HepG2 (cell line): ENCODE measurements at regions not wholly inside any gene's neighbourhood (a gene's known extent, or its start where the extent isn't known, plus 50 kb on each side); places are given as distances from the start of the nearest gene placed in this dataset.

Experiments
- ATAC-seq: fragments of 200-7000 bp; cut with Tn5 transposase; 3 replicates; pipeline ENCODE4 v1.9.1; 2020; ENCODE audit warnings: mild to moderate bottlenecking, moderate library complexity
- BruUV-seq: library from RNA; stranded (reverse); fragments of 400-500 nt; replicated peaks from 2 replicates; lab custom pipeline; 2021; lab: Mats Ljungman, UMichigan
- CTCF ChIA-PET: fragments of 300-600 bp; formaldehyde crosslinking; extraction: SDS; loops from one replicate; lab custom pipeline; 2021; ENCODE audit warnings: low total read pairs, inconsistent platforms, low intra/inter-chr PET ratio; lab: Yijun Ruan, JAX
- POLR2A ChIA-PET: fragments of 350-600 bp; sonication (Branson Sonifier 250); formaldehyde crosslinking; loops from one replicate; lab custom pipeline; 2020; ENCODE audit warnings: antibody characterized with exemption, inconsistent platforms; lab: Yijun Ruan, JAX
- DNase-seq: peaks from one replicate; pipeline ENCODE4 v3.0.0-alpha.2; 2015; ENCODE audit warnings: low spot score
- FAIRE-seq: peaks from 3 replicates; lab custom pipeline; 2011; peaks lifted over from hg19 to GRCh38; lab: Jason Lieb, UNC
- H2AFZ ChIP-seq: one replicate; pipeline ENCODE4 v1.6.1; 2011; ENCODE audit warnings: low read length, inconsistent platforms
- H3K27ac ChIP-seq: fragments of 300-600 bp; 3 replicates; pipeline ENCODE4 v1.8.0; 2011; ENCODE audit warnings: mixed run types, mild to moderate bottlenecking, mixed read lengths, low read length, inconsistent platforms; ENCODE audit not compliant: insufficient read depth; ENCODE audit errors: extremely low read length
- H3K27me3 ChIP-seq, 2 experiments: fragments of 200-600 bp in 1 of 2; 2 replicates in 1 of 2; 3 replicates in 1 of 2; pipeline versions ENCODE4 v1.6.0 to v1.8.0; 2011; ENCODE audit warnings: low read length in 2 of 2, mild to moderate bottlenecking in 2 of 2, moderate library complexity in 2 of 2, inconsistent platforms in 1 of 2; ENCODE audit not compliant: insufficient read depth in 2 of 2, control insufficient read depth in 1 of 2
- H3K36me3 ChIP-seq, 2 experiments: fragments of 200-600 bp in 1 of 2; replicated peaks in 1 of 2; 2 replicates in 1 of 2; 3 replicates in 1 of 2; pipeline versions ENCODE4 v1.5.1 to v1.8.0; 2011; ENCODE audit warnings: low read length in 2 of 2, inconsistent platforms in 1 of 2; ENCODE audit not compliant: insufficient read depth in 2 of 2, control insufficient read depth in 1 of 2
- H3K4me1 ChIP-seq: 2 replicates; pipeline ENCODE4 v1.5.1; 2012; ENCODE audit warnings: low read length, inconsistent platforms; ENCODE audit not compliant: insufficient read depth
- H3K4me2 ChIP-seq: 2 replicates; pipeline ENCODE4 v1.6.0; 2011; ENCODE audit warnings: low read depth, low read length, inconsistent platforms
- H3K4me3 ChIP-seq, 3 experiments: fragments of 200-600 bp in 1 of 3; sonication (generic), shearing (Covaris generic) in 1 of 3; replicated peaks in 1 of 3; 2 replicates each; pipeline ENCODE4 v1.5.1; 2011 to 2016; ENCODE audit warnings: low read length in 3 of 3, inconsistent platforms in 2 of 3, low read depth in 2 of 3, mild to moderate bottlenecking in 2 of 3, control low read depth in 1 of 3, mixed read lengths in 1 of 3; ENCODE audit not compliant: insufficient read depth in 1 of 3
- H3K79me2 ChIP-seq: one replicate; pipeline ENCODE4 v1.6.1; 2011; ENCODE audit warnings: low read length, inconsistent platforms; ENCODE audit not compliant: insufficient read depth
- H3K9ac ChIP-seq: 2 replicates; pipeline ENCODE4 v1.6.0; 2011; ENCODE audit warnings: mild to moderate bottlenecking, low read depth, low read length, inconsistent platforms; ENCODE audit not compliant: insufficient read depth
- H3K9me3 ChIP-seq: 2 replicates; pipeline ENCODE4 v1.5.1; 2012; ENCODE audit warnings: mild to moderate bottlenecking, low read length
- H4K20me1 ChIP-seq: 2 replicates; pipeline ENCODE4 v1.6.0; 2011; ENCODE audit warnings: inconsistent platforms, mild to moderate bottlenecking, low read length, moderate library complexity; ENCODE audit not compliant: insufficient read depth
- LCORL ChIP-seq, 2 experiments: fragments of 450-650 bp in 1 of 2; sonication (generic) in 1 of 2; formaldehyde crosslinking in 1 of 2; IDR thresholded peaks; 2 replicates each; pipeline versions ENCODE4 v1.5.0 to v1.6.1; 2017 to 2020; ENCODE audit warnings: antibody characterized with exemption in 1 of 2, missing genetic modification reagents in 1 of 2
- MAFF ChIP-seq: IDR thresholded peaks from 2 replicates; pipeline ENCODE4 v1.6.1; 2011; ENCODE audit warnings: low read depth, low read length, improper control_type of control experiment
- MAFK ChIP-seq, 2 experiments: IDR thresholded peaks in 1 of 2; conservative IDR thresholded peaks in 1 of 2; 2 replicates each; pipeline ENCODE4 v1.6.1; 2011; ENCODE audit warnings: improper control_type of control experiment in 2 of 2, low read length in 2 of 2
- SIX4 ChIP-seq: sonication (generic); formaldehyde crosslinking; IDR thresholded peaks from 2 replicates; pipeline ENCODE4 v1.4.0; 2020; ENCODE audit warnings: missing genetic modification reagents
- WGBS: methylation state at CpG from one replicate; pipeline ENCODE4 v1.1.6; 2017; ENCODE audit warnings: low lambda C conversion rate; 5-methylcytosine and 5-hydroxymethylcytosine counted together
- in situ Hi-C: cut with HindIII; loops from 2 replicates; pipeline ENCODE4 v1.10.0; 2017; ENCODE audit warnings: low pct_unique_long_range_greater_than_20kb; ENCODE audit not compliant: extremely low pct_ligation_motif_present
- intact Hi-C: fragments of 100-400 bp; cut with micrococcal nuclease; formaldehyde crosslinking; loops from one replicate; pipeline ENCODE4 v1.10.0; 2022; ENCODE audit not compliant: unreplicated experiment
- TF ChIP-seq, protein P1 (sequence below), 2 experiments: sonication (generic) in 1 of 2; formaldehyde crosslinking in 1 of 2; IDR thresholded peaks; 2 replicates each; pipeline versions ENCODE4 v1.4.0 to v1.6.1; 2016 to 2020; ENCODE audit warnings: borderline replicate concordance in 1 of 2, low read depth in 1 of 2, mild to moderate bottlenecking in 1 of 2, missing genetic modification reagents in 1 of 2

DNA sequence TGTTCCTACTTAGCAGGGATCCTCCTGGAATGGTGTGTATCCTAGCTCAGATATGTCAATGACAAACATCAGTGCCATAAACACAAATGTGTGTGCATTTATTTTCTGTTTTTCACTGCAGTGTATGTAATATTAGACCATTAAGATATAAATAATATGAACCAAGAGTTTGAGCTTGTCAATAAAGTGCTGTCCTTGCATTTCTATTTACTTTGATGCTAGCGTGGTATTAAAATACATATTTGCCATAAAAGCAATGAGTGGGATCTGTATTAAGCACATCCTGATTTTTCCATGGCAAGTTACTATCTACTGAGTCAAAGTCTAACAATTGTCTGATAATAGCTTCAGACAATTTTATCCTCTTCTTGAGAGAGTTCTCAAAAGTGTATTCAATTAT lies 157.6 kb downstream of the DIRAS2 start:
- CTCF ChIA-PET, result no interaction called here
- no peak for FAIRE-seq
- TF ChIP-seq LCORL (IDR thresholded peaks at IDR 0.05) (no peak), LCORL (CRISPR knock-in tag; IDR thresholded peaks at IDR 0.05) (no peak), MAFK (conservative IDR thresholded peaks at IDR 0.05 in 1 of 2, IDR thresholded peaks at IDR 0.05 in 1 of 2; ENCODE audit: low read length in 2 of 2) (peak; percentile 50 to 79; a peak in 3 of 4 replicates), MAFF (peak; percentile 46; the same call in 1 of the 2 replicates), SIX4 (CRISPR knock-in tag) (no peak)
- TF ChIP-seq, protein P1, sequence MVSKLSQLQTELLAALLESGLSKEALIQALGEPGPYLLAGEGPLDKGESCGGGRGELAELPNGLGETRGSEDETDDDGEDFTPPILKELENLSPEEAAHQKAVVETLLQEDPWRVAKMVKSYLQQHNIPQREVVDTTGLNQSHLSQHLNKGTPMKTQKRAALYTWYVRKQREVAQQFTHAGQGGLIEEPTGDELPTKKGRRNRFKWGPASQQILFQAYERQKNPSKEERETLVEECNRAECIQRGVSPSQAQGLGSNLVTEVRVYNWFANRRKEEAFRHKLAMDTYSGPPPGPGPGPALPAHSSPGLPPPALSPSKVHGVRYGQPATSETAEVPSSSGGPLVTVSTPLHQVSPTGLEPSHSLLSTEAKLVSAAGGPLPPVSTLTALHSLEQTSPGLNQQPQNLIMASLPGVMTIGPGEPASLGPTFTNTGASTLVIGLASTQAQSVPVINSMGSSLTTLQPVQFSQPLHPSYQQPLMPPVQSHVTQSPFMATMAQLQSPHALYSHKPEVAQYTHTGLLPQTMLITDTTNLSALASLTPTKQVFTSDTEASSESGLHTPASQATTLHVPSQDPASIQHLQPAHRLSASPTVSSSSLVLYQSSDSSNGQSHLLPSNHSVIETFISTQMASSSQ (IDR thresholded peaks at IDR 0.05; ENCODE audit: low read depth), result no peak
- TF ChIP-seq, protein P1 (CRISPR knock-in tag; IDR thresholded peaks at IDR 0.05; ENCODE audit: borderline replicate concordance), result no peak
- TF ChIP-seq, all 625 proteins: peak for 2

More for the DNA sequence above, 157.6 kb downstream of the DIRAS2 start:
- Histone ChIP-seq H4K20me1 (no peaks in the 10 kb centered on the region), H3K9me3 (no peaks in the 10 kb centered on the region), H3K27ac (no peak overlapping the region), H2AFZ (no peak overlapping the region), H3K4me2 (no peak overlapping the region), H3K9ac (no peak overlapping the region), H3K4me3 (no peak overlapping the region), H3K79me2 (no peaks in the 10 kb centered on the region), H3K4me1 (no peaks in the 10 kb centered on the region), H3K36me3 (no peaks in the 10 kb centered on the region), H3K27me3 (peaks cover 0 to 2% of the 10 kb centered on the region in 2 experiments; a peak in 2 of 5 replicates)
- POLR2A ChIA-PET, result no interaction called here
- BruUV-seq, result no TSS peak
- ATAC-seq, result no peak
- no peak for DNase-seq
- intact Hi-C loops (no loop called here), in situ Hi-C loops (no loop called here)
- WGBS, result 4% methylated on average over 1 of the region's 1 CpG
